ENCODE measurements at regions not wholly inside any gene's neighbourhood (a gene's known extent, or its start where the extent isn't known, plus 50 kb on each side); places are given as distances from the start of the nearest gene placed in this dataset.

DNA sequence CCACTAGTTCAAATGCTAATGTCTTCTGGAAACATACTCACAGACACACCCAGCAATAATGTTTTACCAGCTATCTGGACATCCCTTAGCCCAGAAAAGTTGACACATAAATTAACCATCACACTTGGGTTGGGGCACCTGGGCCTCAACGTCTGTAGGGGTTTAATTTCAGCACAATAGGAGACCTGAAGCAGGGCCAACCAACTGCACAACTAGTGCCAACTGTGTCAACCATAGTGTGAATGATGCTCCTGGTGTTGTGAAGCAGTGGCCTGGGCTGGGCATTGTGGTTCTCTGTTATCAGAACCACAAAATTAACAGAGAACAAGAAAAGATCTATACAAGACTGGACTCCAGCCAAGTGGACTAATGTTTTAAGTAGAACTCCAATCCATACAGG is 106.7 kb upstream of the PPM1H start:
- no peak for DNase-seq (ENCODE audit: low read depth)
- TF ChIP-seq, protein P1, sequence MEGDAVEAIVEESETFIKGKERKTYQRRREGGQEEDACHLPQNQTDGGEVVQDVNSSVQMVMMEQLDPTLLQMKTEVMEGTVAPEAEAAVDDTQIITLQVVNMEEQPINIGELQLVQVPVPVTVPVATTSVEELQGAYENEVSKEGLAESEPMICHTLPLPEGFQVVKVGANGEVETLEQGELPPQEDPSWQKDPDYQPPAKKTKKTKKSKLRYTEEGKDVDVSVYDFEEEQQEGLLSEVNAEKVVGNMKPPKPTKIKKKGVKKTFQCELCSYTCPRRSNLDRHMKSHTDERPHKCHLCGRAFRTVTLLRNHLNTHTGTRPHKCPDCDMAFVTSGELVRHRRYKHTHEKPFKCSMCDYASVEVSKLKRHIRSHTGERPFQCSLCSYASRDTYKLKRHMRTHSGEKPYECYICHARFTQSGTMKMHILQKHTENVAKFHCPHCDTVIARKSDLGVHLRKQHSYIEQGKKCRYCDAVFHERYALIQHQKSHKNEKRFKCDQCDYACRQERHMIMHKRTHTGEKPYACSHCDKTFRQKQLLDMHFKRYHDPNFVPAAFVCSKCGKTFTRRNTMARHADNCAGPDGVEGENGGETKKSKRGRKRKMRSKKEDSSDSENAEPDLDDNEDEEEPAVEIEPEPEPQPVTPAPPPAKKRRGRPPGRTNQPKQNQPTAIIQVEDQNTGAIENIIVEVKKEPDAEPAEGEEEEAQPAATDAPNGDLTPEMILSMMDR (IDR thresholded peaks at IDR 0.05; ENCODE audit: low read length, missing control alignments) = no peak

DNA sequence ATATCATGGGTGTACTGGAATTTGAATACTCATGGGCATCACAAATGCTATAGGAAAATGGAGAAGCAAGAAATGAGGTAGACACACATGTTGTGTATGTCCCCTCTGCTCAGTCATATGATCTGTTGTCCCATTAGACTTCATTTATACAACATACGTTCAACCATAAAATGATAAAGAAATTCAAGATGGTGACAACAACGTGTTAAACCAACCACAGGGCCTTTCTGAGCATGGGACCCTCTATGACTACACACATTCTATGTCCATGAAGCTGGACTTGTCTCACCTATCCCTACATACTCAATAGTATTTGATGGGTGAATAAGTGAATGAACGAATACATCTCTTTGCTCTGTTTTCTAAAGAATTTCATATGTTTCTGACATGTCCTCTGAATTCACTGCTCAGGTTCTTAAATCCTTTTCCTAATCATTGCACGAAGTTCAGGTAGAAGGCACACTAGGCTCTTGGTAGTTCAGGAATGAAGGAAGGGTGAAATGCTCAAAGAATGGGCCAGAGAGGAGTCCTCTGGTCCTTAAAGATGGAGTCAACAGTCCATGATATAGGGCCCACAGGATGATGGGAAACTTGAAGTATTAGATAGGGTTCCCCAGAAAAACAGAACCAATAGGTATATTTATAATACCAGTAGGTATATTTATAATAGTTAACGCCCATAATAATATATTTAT is 105.7 kb upstream of the PPM1H start:
- H3K4me3 ChIP-seq (replicated peaks; ENCODE audit: low read depth, low read length) = no peak overlapping the region
- no peak for DNase-seq (ENCODE audit: low read depth)
- TF ChIP-seq, protein P1 (IDR thresholded peaks at IDR 0.05; ENCODE audit: low read length, missing control alignments) = no peak

More for the DNA sequence above, 106.7 kb upstream of the PPM1H start:
- no peak overlapping the region for H3K4me3 ChIP-seq (replicated peaks; ENCODE audit: low read depth, low read length)

DNA sequence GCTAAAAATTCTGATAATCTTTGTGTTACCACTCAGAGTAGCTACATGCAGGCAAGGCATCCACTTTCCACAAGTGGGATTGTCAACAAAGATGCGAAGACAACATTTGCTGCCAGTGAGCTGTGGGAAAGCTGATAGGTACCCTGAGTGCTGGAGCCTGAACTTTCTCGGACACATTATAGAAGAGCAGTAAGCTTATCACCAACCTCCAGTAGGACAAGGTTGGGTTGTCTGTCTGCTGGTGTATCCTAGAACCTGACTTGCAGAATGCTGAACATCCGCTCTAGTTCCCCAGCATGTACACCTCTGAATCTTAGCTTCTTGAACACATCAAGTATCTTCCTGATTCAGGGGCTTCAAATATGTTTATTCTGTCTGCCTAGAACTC is 103.8 kb upstream of the PPM1H start:
- DNase-seq (ENCODE audit: low read depth) = no peak
- H3K4me3 ChIP-seq (replicated peaks; ENCODE audit: low read depth, low read length) = no peak overlapping the region
- TF ChIP-seq, protein P1 (IDR thresholded peaks at IDR 0.05; ENCODE audit: low read length, missing control alignments) = no peak

- DNase-seq (ENCODE audit: low read depth) = no peak
- TF ChIP-seq, protein P1 (IDR thresholded peaks at IDR 0.05; ENCODE audit: low read length, missing control alignments) = no peak
- H3K4me3 ChIP-seq (replicated peaks; ENCODE audit: low read depth, low read length) = no peak overlapping the region
Measured at GRCh38 chr12:63037746-63038712, 103.1 kb upstream of the PPM1H start.

DNA sequence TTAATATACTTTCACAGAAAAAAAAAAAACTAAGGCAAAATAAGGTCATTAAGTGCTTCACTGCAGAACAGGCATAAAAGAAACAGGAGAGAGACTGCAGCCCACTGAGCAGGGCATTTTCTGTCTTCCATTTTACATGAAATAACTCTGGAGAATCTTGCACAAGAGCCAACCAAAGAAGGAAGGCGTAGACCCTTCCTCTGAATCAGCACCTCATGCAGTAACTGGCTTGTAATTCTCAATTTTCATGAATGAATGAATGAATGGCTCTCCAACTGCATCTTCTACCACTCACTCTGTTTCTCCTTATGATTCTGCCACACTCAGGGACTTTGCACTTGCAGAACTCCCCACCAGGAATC is 102.0 kb upstream of the PPM1H start:
- TF ChIP-seq, protein P1 (IDR thresholded peaks at IDR 0.05; ENCODE audit: low read length, missing control alignments) = no peak
- no peak overlapping the region for H3K4me3 ChIP-seq (replicated peaks; ENCODE audit: low read depth, low read length)
- DNase-seq (ENCODE audit: low read depth) = no peak

DNA sequence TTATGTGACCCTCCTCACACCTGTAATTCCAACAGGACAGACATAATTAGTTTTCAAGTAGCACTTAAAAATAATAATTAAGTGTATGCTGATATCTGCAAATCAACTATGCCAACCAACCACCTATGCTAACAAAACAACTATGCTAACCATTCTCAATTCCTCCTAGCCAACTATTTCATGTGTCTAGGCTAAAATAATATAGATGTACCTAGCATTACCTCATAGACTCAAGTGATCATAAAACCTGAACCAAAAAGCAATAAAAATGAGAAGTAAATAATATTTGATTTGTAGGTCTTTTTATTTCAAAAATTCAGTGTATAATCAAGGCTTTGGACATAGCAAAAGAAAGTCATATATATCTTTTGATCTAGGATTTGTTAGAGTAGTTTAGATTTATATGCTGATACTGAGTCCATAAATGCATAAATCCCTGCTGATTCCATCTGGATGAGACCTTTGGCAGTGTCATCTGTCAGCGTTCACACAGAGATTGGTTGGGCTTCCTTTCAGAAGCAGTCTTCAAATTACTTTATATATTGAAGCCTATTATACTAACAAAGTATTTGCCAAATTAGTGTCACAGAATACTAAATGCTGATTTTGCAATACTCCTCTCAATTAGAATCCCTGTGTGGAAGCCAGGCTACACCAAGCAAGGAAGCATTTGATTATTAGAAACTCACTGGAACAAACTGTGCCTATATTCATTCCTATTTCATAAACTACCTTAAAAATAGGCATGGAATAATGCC is 101.4 kb upstream of the PPM1H start:
- no peak for DNase-seq (ENCODE audit: low read depth)
- TF ChIP-seq, protein P1 (IDR thresholded peaks at IDR 0.05; ENCODE audit: low read length, missing control alignments) = no peak
- no peak overlapping the region for H3K4me3 ChIP-seq (replicated peaks; ENCODE audit: low read depth, low read length)
